HEK293 (cell line): ENCODE measurements at regions not wholly inside any gene's neighbourhood (a gene's known extent, or its start where the extent isn't known, plus 50 kb on each side); places are given as distances from the start of the nearest gene placed in this dataset.

Experiments
- CTCF ChIA-PET: fragments of 350-600 bp; formaldehyde crosslinking; extraction: SDS; loops from one replicate; lab custom pipeline; 2021; ENCODE audit warnings: antibody characterized with exemption; lab: Yijun Ruan, JAX
- POLR2A ChIA-PET: fragments of 300-600 bp; formaldehyde crosslinking; extraction: SDS; loops from one replicate; lab custom pipeline; 2020; ENCODE audit warnings: antibody characterized with exemption, inconsistent platforms; lab: Yijun Ruan, JAX
- H3K27ac ChIP-seq: fragments of 200-500 bp; sonication (Bioruptor generic); 2 replicates; pipeline ENCODE4 v1.5.1; 2014; ENCODE audit warnings: low read depth, low read length, control low read depth, inconsistent platforms; ENCODE audit errors: extremely low read depth
- H3K36me3 ChIP-seq, 2 experiments: fragments of 200-500 bp in 1 of 2; sonication (Bioruptor generic) in 1 of 2; 1 replicate in 1 of 2; 2 replicates in 1 of 2; pipeline ENCODE4 v1.5.1; 2014 to 2017; ENCODE audit warnings: inconsistent platforms in 2 of 2, low read length in 2 of 2; ENCODE audit not compliant: control insufficient read depth in 2 of 2, insufficient read depth in 1 of 2
- H3K4me1 ChIP-seq: fragments of 200-500 bp; sonication (Bioruptor generic); 2 replicates; pipeline ENCODE4 v1.5.1; 2014; ENCODE audit warnings: mild to moderate bottlenecking, low read length, inconsistent platforms; ENCODE audit not compliant: control insufficient read depth, insufficient read depth
- H3K4me3 ChIP-seq: 2 replicates; pipeline ENCODE4 v1.5.1; 2011; ENCODE audit warnings: low read depth, mild to moderate bottlenecking, control low read depth, low read length, moderate library complexity
- H3K9me3 ChIP-seq: fragments of 200-500 bp; sonication (Bioruptor generic); 2 replicates; pipeline ENCODE4 v1.5.1; 2014; ENCODE audit warnings: low read depth, low read length, inconsistent platforms; ENCODE audit not compliant: control insufficient read depth, insufficient read depth
- KLF7 ChIP-seq: fragments of 450-650 bp; formaldehyde crosslinking; IDR thresholded peaks from 2 replicates; pipeline ENCODE4 v1.5.1; 2016; ENCODE audit warnings: missing biosample characterization, missing genetic modification characterization, borderline replicate concordance
- SP2 ChIP-seq: fragments of 450-650 bp; formaldehyde crosslinking; IDR thresholded peaks from 2 replicates; pipeline ENCODE4 v1.5.1; 2016; ENCODE audit warnings: missing biosample characterization, missing genetic modification characterization
- ZBTB17 ChIP-seq: fragments of 450-650 bp; formaldehyde crosslinking; IDR thresholded peaks from 2 replicates; pipeline ENCODE4 v1.5.1; 2016; ENCODE audit warnings: missing biosample characterization, missing genetic modification characterization
- ZFHX2 ChIP-seq: fragments of 450-650 bp; formaldehyde crosslinking; conservative IDR thresholded peaks from 2 replicates; pipeline ENCODE4 v1.5.1; 2016; ENCODE audit warnings: missing biosample characterization, missing genetic modification characterization
- ZFP3 ChIP-seq: fragments of 450-650 bp; formaldehyde crosslinking; IDR thresholded peaks from 2 replicates; pipeline ENCODE4 v1.5.1; 2016; ENCODE audit warnings: low read depth, missing biosample characterization, missing genetic modification characterization
- ZIC2 ChIP-seq: fragments of 450-650 bp; formaldehyde crosslinking; IDR thresholded peaks from 2 replicates; pipeline ENCODE4 v1.5.1; 2016; ENCODE audit warnings: missing biosample characterization, missing genetic modification characterization
- ZNF18 ChIP-seq: fragments of 450-650 bp; formaldehyde crosslinking; IDR thresholded peaks from 2 replicates; pipeline ENCODE4 v1.5.1; 2016; ENCODE audit warnings: missing biosample characterization, missing genetic modification characterization
- ZNF2 ChIP-seq: fragments of 450-650 bp; formaldehyde crosslinking; IDR thresholded peaks from 2 replicates; pipeline ENCODE4 v1.5.1; 2016; ENCODE audit warnings: missing biosample characterization, missing genetic modification characterization
- ZNF248 ChIP-seq: fragments of 450-650 bp; formaldehyde crosslinking; IDR thresholded peaks from 2 replicates; pipeline ENCODE4 v1.5.1; 2017; ENCODE audit warnings: missing biosample characterization, missing genetic modification characterization
- ZNF302 ChIP-seq: fragments of 450-650 bp; formaldehyde crosslinking; IDR thresholded peaks from 2 replicates; pipeline ENCODE4 v1.5.1; 2016; ENCODE audit warnings: missing biosample characterization, missing genetic modification characterization, low read depth
- ZNF473 ChIP-seq: fragments of 450-650 bp; formaldehyde crosslinking; IDR thresholded peaks from 2 replicates; pipeline ENCODE4 v1.5.1; 2017; ENCODE audit warnings: missing biosample characterization, missing genetic modification characterization
- ZNF560 ChIP-seq: fragments of 450-650 bp; formaldehyde crosslinking; IDR thresholded peaks from 2 replicates; pipeline ENCODE4 v1.5.1; 2017; ENCODE audit warnings: missing biosample characterization, missing genetic modification characterization, borderline replicate concordance
- ZNF571 ChIP-seq: fragments of 450-650 bp; formaldehyde crosslinking; IDR thresholded peaks from 2 replicates; pipeline ENCODE4 v1.5.0; 2017; ENCODE audit warnings: missing biosample characterization, missing genetic modification characterization
- ZNF645 ChIP-seq: fragments of 450-650 bp; formaldehyde crosslinking; IDR thresholded peaks from 2 replicates; pipeline ENCODE4; 2016; ENCODE audit warnings: missing biosample characterization, missing genetic modification characterization
- ZNF664 ChIP-seq: fragments of 450-650 bp; formaldehyde crosslinking; IDR thresholded peaks from 2 replicates; pipeline ENCODE4 v1.5.1; 2016; ENCODE audit warnings: missing biosample characterization, missing genetic modification characterization
- ZNF776 ChIP-seq: fragments of 450-650 bp; formaldehyde crosslinking; IDR thresholded peaks from 2 replicates; pipeline ENCODE4 v1.5.0; 2017; ENCODE audit warnings: missing biosample characterization, missing genetic modification characterization, borderline replicate concordance
- ZNF843 ChIP-seq: fragments of 450-650 bp; formaldehyde crosslinking; IDR thresholded peaks from 2 replicates; pipeline ENCODE4 v1.5.1; 2016; ENCODE audit warnings: missing biosample characterization, missing genetic modification characterization
- TF ChIP-seq, protein P1 (sequence below): fragments of 450-650 bp; formaldehyde crosslinking; IDR thresholded peaks from 2 replicates; pipeline ENCODE4 v1.5.1; 2016; ENCODE audit warnings: missing biosample characterization, missing genetic modification characterization
- TF ChIP-seq, protein P2 (sequence below): fragments of 450-650 bp; formaldehyde crosslinking; IDR thresholded peaks from 2 replicates; pipeline ENCODE4 v1.5.1; 2017; ENCODE audit warnings: missing biosample characterization, mild to moderate bottlenecking, missing genetic modification characterization, moderate library complexity

- TF ChIP-seq ZNF560 (no peak), ZNF776 (tag by site-specific recombination) (no peak), SP2 (tag by site-specific recombination) (no peak), ZNF843 (tag by site-specific recombination) (no peak), ZNF473 (no peak), ZNF571 (tag by site-specific recombination) (no peak)
These were observed 84.1 kb downstream of the C11orf87 start (continued) for GRCh38 chr11:109506115-109506514.

DNA sequence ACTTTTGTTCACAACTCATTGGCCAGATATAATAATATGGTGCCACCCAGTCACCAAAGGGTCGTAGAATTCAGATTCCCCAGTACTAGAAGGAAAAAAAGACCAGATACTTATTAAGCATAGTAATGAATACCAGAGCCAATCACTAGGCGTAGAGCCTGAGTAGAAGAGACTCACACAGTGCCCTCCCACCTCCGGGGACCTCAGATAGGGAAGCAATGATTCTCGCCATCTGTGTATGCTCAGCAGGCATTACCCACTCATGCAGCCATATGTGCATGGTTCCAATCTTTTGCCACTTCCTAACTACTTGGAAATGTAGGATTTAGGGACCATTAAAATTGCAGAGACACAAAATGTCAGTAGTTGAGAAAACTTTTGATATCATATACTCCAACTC lies 85.3 kb downstream of the C11orf87 start:
- Histone ChIP-seq H3K27ac (no peak overlapping the region), H3K4me3 (no peak overlapping the region), H3K36me3 (no peaks in the 10 kb centered on the region), H3K4me1 (no peaks in the 10 kb centered on the region), H3K9me3 (no peaks in the 10 kb centered on the region)
- TF ChIP-seq ZBTB17 (no peak), ZNF2 (no peak), KLF7 (tag by site-specific recombination) (no peak), ZNF302 (tag by site-specific recombination) (no peak), ZFHX2 (tag by site-specific recombination) (no peak), ZNF664 (tag by site-specific recombination) (no peak), ZNF18 (no peak), ZFP3 (no peak), ZIC2 (no peak), ZNF645 (tag by site-specific recombination) (no peak), ZNF248 (tag by site-specific recombination) (no peak)
- TF ChIP-seq, protein P1, sequence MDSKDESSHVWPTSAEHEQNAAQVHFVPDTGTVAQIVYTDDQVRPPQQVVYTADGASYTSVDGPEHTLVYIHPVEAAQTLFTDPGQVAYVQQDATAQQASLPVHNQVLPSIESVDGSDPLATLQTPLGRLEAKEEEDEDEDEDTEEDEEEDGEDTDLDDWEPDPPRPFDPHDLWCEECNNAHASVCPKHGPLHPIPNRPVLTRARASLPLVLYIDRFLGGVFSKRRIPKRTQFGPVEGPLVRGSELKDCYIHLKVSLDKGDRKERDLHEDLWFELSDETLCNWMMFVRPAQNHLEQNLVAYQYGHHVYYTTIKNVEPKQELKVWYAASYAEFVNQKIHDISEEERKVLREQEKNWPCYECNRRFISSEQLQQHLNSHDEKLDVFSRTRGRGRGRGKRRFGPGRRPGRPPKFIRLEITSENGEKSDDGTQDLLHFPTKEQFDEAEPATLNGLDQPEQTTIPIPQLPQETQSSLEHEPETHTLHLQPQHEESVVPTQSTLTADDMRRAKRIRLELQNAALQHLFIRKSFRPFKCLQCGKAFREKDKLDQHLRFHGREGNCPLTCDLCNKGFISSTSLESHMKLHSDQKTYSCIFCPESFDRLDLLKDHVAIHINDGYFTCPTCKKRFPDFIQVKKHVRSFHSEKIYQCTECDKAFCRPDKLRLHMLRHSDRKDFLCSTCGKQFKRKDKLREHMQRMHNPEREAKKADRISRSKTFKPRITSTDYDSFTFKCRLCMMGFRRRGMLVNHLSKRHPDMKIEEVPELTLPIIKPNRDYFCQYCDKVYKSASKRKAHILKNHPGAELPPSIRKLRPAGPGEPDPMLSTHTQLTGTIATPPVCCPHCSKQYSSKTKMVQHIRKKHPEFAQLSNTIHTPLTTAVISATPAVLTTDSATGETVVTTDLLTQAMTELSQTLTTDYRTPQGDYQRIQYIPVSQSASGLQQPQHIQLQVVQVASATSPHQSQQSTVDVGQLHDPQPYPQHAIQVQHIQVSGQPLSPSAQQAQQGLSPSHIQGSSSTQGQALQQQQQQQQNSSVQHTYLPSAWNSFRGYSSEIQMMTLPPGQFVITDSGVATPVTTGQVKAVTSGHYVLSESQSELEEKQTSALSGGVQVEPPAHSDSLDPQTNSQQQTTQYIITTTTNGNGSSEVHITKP (tag by site-specific recombination), result no peak
- TF ChIP-seq, protein P2, sequence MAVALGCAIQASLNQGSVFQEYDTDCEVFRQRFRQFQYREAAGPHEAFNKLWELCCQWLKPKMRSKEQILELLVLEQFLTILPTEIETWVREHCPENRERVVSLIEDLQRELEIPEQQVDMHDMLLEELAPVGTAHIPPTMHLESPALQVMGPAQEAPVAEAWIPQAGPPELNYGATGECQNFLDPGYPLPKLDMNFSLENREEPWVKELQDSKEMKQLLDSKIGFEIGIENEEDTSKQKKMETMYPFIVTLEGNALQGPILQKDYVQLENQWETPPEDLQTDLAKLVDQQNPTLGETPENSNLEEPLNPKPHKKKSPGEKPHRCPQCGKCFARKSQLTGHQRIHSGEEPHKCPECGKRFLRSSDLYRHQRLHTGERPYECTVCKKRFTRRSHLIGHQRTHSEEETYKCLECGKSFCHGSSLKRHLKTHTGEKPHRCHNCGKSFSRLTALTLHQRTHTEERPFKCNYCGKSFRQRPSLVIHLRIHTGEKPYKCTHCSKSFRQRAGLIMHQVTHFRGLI (tag by site-specific recombination), result no peak
- POLR2A ChIA-PET, result no interaction called here
- CTCF ChIA-PET, result no interaction called here
